ENCODE measurements at regions not wholly inside any gene's neighbourhood (a gene's known extent, or its start where the extent isn't known, plus 50 kb on each side); places are given as distances from the start of the nearest gene placed in this dataset.

GRCh38 chr10:28217848-28218247 is 85.0 kb downstream of the MPP7 start:
- no peak overlapping the region for H3K4me3 Mint-ChIP-seq
- peaks cover 25% of the 10 kb centered on the region for H3K4me1 Mint-ChIP-seq (ENCODE audit: low read depth)
- peak; percentile 27 for DNase-seq
- H3K9me3 Mint-ChIP-seq = no peaks in the 10 kb centered on the region
- ChIA-PET POLR2A (no interaction called here), CTCF (interaction anchor here (0.8 to 1.7 kb wide), 5 partner anchors 24 to 476 kb away, joined by 3 to 12 read pairs (median 4); no protein-coding TSS in a partner anchor)
- intact Hi-C loops (cut with micrococcal nuclease) = loop anchor here (2.0 to 5.0 kb wide), 2 partner anchors 39 to 686 kb away; no protein-coding TSS in a partner anchor
- H3K27ac Mint-ChIP-seq = no peak overlapping the region
- H3K36me3 Mint-ChIP-seq = no peaks in the 10 kb centered on the region
- H3K27me3 Mint-ChIP-seq = no peaks in the 10 kb centered on the region

GRCh38 chr10:28215930-28216329 is 86.9 kb downstream of the MPP7 start:
- POLR2A ChIA-PET = no interaction called here
- intact Hi-C loops (cut with micrococcal nuclease) = loop anchor here (5.0 kb wide), 1 partner anchor 684 kb away; no protein-coding TSS in a partner anchor
- H3K4me1 Mint-ChIP-seq (ENCODE audit: low read depth) = peaks cover 25% of the 10 kb centered on the region
- no peak overlapping the region for H3K4me3 Mint-ChIP-seq
- CTCF ChIA-PET = interaction anchor here (0.6 kb wide), 1 partner anchor 477 kb away, joined by 3 read pairs; no protein-coding TSS in a partner anchor
- no peak overlapping the region for H3K27ac Mint-ChIP-seq
- H3K36me3 Mint-ChIP-seq = peaks cover 6% of the 10 kb centered on the region
- H3K9me3 Mint-ChIP-seq = no peaks in the 10 kb centered on the region
- H3K27me3 Mint-ChIP-seq = no peaks in the 10 kb centered on the region
- peak; percentile 16 for DNase-seq

- Mint-ChIP-seq H3K4me3 (no peak overlapping the region), H3K27me3 (no peaks in the 10 kb centered on the region), H3K9me3 (no peaks in the 10 kb centered on the region), H3K27ac (no peak overlapping the region), H3K4me1 (ENCODE audit: low read depth) (peaks cover 21% of the 10 kb centered on the region), H3K36me3 (peaks cover 13% of the 10 kb centered on the region)
- CTCF ChIA-PET = interaction anchor here (1.1 kb wide), 1 partner anchor 582 kb away, joined by 3 read pairs; no protein-coding TSS in a partner anchor
- intact Hi-C loops (cut with micrococcal nuclease) = no loop called here
- POLR2A ChIA-PET = no interaction called here
- DNase-seq = no peak
Measured at GRCh38 chr10:28214219-28214618, 88.6 kb downstream of the MPP7 start.

GRCh38 chr10:28211759-28212158 is 91.1 kb downstream of the MPP7 start:
- intact Hi-C loops (cut with micrococcal nuclease) = no loop called here
- Mint-ChIP-seq H3K27me3 (no peaks in the 10 kb centered on the region), H3K4me3 (no peak overlapping the region), H3K27ac (no peak overlapping the region), H3K4me1 (ENCODE audit: low read depth) (peaks cover 8% of the 10 kb centered on the region), H3K9me3 (peaks cover 5% of the 10 kb centered on the region), H3K36me3 (peaks cover 25% of the 10 kb centered on the region)
- CTCF ChIA-PET = interaction anchor here (0.6 kb wide), 1 partner anchor 1167 kb away, joined by 5 read pairs; no protein-coding TSS in a partner anchor
- POLR2A ChIA-PET = no interaction called here
- no peak for DNase-seq

GRCh38 chr10:28207799-28208198 is 95.1 kb downstream of the MPP7 start:
- peaks cover 5% of the 10 kb centered on the region for H3K9me3 Mint-ChIP-seq
- no peaks in the 10 kb centered on the region for H3K4me1 Mint-ChIP-seq (ENCODE audit: low read depth)
- H3K4me3 Mint-ChIP-seq = no peak overlapping the region
- ChIA-PET POLR2A (interaction anchor here (0.6 kb wide), 1 partner anchor 619 kb away, joined by 3 read pairs; no protein-coding TSS in a partner anchor), CTCF (no interaction called here)
- intact Hi-C loops (cut with micrococcal nuclease) = no loop called here
- H3K27me3 Mint-ChIP-seq = no peaks in the 10 kb centered on the region
- H3K27ac Mint-ChIP-seq = no peak overlapping the region
- H3K36me3 Mint-ChIP-seq = peaks cover 28% of the 10 kb centered on the region
- no peak for DNase-seq

- Mint-ChIP-seq H3K27me3 (no peaks in the 10 kb centered on the region), H3K27ac (no peak overlapping the region), H3K4me1 (ENCODE audit: low read depth) (no peaks in the 10 kb centered on the region), H3K9me3 (peaks cover under 1% of the 10 kb centered on the region), H3K36me3 (peaks cover 5% of the 10 kb centered on the region), H3K4me3 (no peak overlapping the region)
- CTCF ChIA-PET = interaction anchor here (1.6 kb wide), 2 partner anchors 11 to 17 kb away, joined by 3 to 8 read pairs; no protein-coding TSS in a partner anchor
- intact Hi-C loops (cut with micrococcal nuclease) = no loop called here
- POLR2A ChIA-PET = no interaction called here
- no peak for DNase-seq
Measured at GRCh38 chr10:28202941-28203352, 99.9 kb downstream of the MPP7 start.

- no peaks in the 10 kb centered on the region for H3K4me1 Mint-ChIP-seq (ENCODE audit: low read depth)
- H3K36me3 Mint-ChIP-seq = peaks cover 7% of the 10 kb centered on the region
- no peak for DNase-seq
- no peak overlapping the region for H3K4me3 Mint-ChIP-seq
- no peaks in the 10 kb centered on the region for H3K27me3 Mint-ChIP-seq
- H3K9me3 Mint-ChIP-seq = no peaks in the 10 kb centered on the region
- no peak overlapping the region for H3K27ac Mint-ChIP-seq
- intact Hi-C loops (cut with micrococcal nuclease) = no loop called here
- POLR2A ChIA-PET = no interaction called here
- CTCF ChIA-PET = interaction anchor here (1.2 to 2.3 kb wide), 4 partner anchors 9 to 192 kb away, joined by 3 to 9 read pairs (median 6); no protein-coding TSS in a partner anchor
Measured at GRCh38 chr10:28201410-28202400, 101.2 kb downstream of the MPP7 start.

GRCh38 chr10:28200775-28201174 is 102.1 kb downstream of the MPP7 start:
- intact Hi-C loops (cut with micrococcal nuclease) = no loop called here
- POLR2A ChIA-PET = no interaction called here
- CTCF ChIA-PET = interaction anchor here (1.2 to 2.3 kb wide), 2 partner anchors 22 to 193 kb away, joined by 4 to 9 read pairs; no protein-coding TSS in a partner anchor

GRCh38 chr10:28199941-28200340 is 102.9 kb downstream of the MPP7 start:
- Mint-ChIP-seq H3K27ac (no peak overlapping the region), H3K4me1 (ENCODE audit: low read depth) (no peaks in the 10 kb centered on the region), H3K36me3 (peaks cover 6% of the 10 kb centered on the region), H3K4me3 (no peak overlapping the region), H3K27me3 (no peaks in the 10 kb centered on the region), H3K9me3 (no peaks in the 10 kb centered on the region)
- POLR2A ChIA-PET = no interaction called here
- intact Hi-C loops (cut with micrococcal nuclease) = no loop called here
- no peak for DNase-seq
- CTCF ChIA-PET = no interaction called here

More at GRCh38 chr10:28200775-28201174, 102.1 kb downstream of the MPP7 start:
- DNase-seq = no peak
- no peak overlapping the region for H3K27ac Mint-ChIP-seq
- no peaks in the 10 kb centered on the region for H3K9me3 Mint-ChIP-seq
- H3K4me3 Mint-ChIP-seq = no peak overlapping the region
- H3K36me3 Mint-ChIP-seq = peaks cover 7% of the 10 kb centered on the region
- no peaks in the 10 kb centered on the region for H3K27me3 Mint-ChIP-seq
- no peaks in the 10 kb centered on the region for H3K4me1 Mint-ChIP-seq (ENCODE audit: low read depth)

- H3K27me3 Mint-ChIP-seq = no peaks in the 10 kb centered on the region
- no peak overlapping the region for H3K27ac Mint-ChIP-seq
- intact Hi-C loops (cut with micrococcal nuclease) = no loop called here
- no peak for DNase-seq
- no peak overlapping the region for H3K4me3 Mint-ChIP-seq
- H3K36me3 Mint-ChIP-seq = no peaks in the 10 kb centered on the region
- CTCF ChIA-PET = no interaction called here
- POLR2A ChIA-PET = no interaction called here
- H3K4me1 Mint-ChIP-seq (ENCODE audit: low read depth) = peaks cover 26% of the 10 kb centered on the region
- no peaks in the 10 kb centered on the region for H3K9me3 Mint-ChIP-seq
Measured at GRCh38 chr10:28190196-28190595, 112.7 kb downstream of the MPP7 start.

- ChIA-PET POLR2A (no interaction called here), CTCF (no interaction called here)
- Mint-ChIP-seq H3K9me3 (no peaks in the 10 kb centered on the region), H3K4me1 (ENCODE audit: low read depth) (peaks cover 26% of the 10 kb centered on the region), H3K36me3 (no peaks in the 10 kb centered on the region), H3K27me3 (no peaks in the 10 kb centered on the region), H3K4me3 (no peak overlapping the region), H3K27ac (no peak overlapping the region)
- no peak for DNase-seq
- intact Hi-C loops (cut with micrococcal nuclease) = no loop called here
Measured at GRCh38 chr10:28188526-28188925, 114.3 kb downstream of the MPP7 start.

- no peak for DNase-seq
- H3K4me1 Mint-ChIP-seq (ENCODE audit: low read depth) = peaks cover 19% of the 10 kb centered on the region
- intact Hi-C loops (cut with micrococcal nuclease) = no loop called here
- H3K27ac Mint-ChIP-seq = no peak overlapping the region
- no peaks in the 10 kb centered on the region for H3K27me3 Mint-ChIP-seq
- H3K4me3 Mint-ChIP-seq = no peak overlapping the region
- H3K9me3 Mint-ChIP-seq = no peaks in the 10 kb centered on the region
- POLR2A ChIA-PET = no interaction called here
- CTCF ChIA-PET = no interaction called here
- no peaks in the 10 kb centered on the region for H3K36me3 Mint-ChIP-seq
Measured at GRCh38 chr10:28186887-28187578, 115.8 kb downstream of the MPP7 start.
